Urinary bladder (tissue), 3 donors: ENCODE measurements at regions not wholly inside any gene's neighbourhood (a gene's known extent, or its start where the extent isn't known, plus 50 kb on each side); places are given as distances from the start of the nearest gene placed in this dataset.

Experiments used
- DNase-seq: peaks from one replicate; pipeline ENCODE4 v3.0.0-alpha.2; 2015; ENCODE audit errors: extremely low spot score
- H3K27ac ChIP-seq: one replicate; pipeline ENCODE4 v1.5.1; 2013; ENCODE audit warnings: low read depth, mild to moderate bottlenecking, moderate library complexity
- H3K36me3 ChIP-seq: one replicate; pipeline ENCODE4 v1.6.1; 2013; ENCODE audit warnings: mild to moderate bottlenecking, moderate library complexity; ENCODE audit not compliant: insufficient read depth
- H3K4me1 ChIP-seq: one replicate; pipeline ENCODE4 v1.6.1; 2013; ENCODE audit warnings: mild to moderate bottlenecking, moderate library complexity; ENCODE audit not compliant: insufficient read depth
- H3K4me3 ChIP-seq: one replicate; pipeline ENCODE4 v1.5.1; 2013; ENCODE audit warnings: low read depth, low read length
- WGBS: extraction: QIAGEN DNeasy Blood & Tissue Kit; methylation state at CpG from one replicate; pipeline ENCODE4 v1.1.7; 2013; 5-methylcytosine and 5-hydroxymethylcytosine counted together
- donor health status: healthy with polysubstance abuse.
- donor health status: healthy.

- H3K4me1 ChIP-seq: no peaks in the 10 kb centered on the region
- H3K36me3 ChIP-seq: no peaks in the 10 kb centered on the region
- H3K27ac ChIP-seq: no peak overlapping the region
- no peak overlapping the region for H3K4me3 ChIP-seq
- no peak for DNase-seq
- 75% methylated on average over 6 of the region's 6 CpGs for WGBS
Measured at GRCh38 chr20:53878262-53879047, 191.9 kb downstream of the BCAS1 start.

DNA sequence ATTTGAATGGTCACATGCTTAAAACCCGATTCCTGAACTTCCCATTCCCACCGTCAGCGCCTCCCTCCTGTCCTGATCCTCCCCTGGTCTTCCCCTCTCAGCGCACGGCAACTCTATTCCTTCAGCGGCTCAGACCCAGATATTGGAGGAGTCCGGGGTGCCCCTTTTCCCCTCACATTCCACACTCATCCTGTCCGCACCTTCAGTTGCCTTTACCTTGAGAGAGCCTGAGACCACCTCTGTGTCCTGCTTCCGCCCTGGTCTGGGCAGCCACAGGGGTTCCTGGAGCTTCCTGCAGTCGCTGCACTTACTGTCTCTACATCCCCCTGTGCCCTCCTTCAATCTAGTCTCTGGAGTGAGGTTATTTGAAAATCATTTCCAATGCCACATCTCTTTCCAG lies 193.4 kb downstream of the BCAS1 start:
- Histone ChIP-seq H3K36me3 (no peaks in the 10 kb centered on the region), H3K4me3 (no peak overlapping the region), H3K27ac (no peak overlapping the region), H3K4me1 (no peaks in the 10 kb centered on the region)
- 91% methylated on average over 10 of the region's 10 CpGs for WGBS
- no peak for DNase-seq

DNA sequence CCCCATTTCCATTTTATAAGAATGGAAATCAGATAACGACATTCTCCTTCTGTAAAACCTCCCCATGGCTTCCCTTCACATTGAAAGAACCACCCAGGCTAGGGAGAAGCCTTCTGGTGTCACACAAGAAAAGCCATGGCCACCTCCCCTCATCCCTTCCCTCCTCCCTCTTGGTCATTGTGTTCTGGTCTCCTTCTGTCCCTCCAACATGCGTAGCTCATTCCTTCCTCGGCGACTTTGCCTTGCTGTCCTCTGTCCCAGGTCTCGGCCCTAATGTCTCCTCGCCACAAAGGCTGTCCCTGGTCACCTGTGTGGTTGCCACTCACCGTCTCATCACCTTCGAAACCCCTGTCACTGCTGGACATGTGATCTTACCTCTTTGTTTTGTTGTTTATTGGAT lies 193.9 kb downstream of the BCAS1 start:
- no peaks in the 10 kb centered on the region for H3K36me3 ChIP-seq
- H3K4me3 ChIP-seq: no peak overlapping the region
- H3K27ac ChIP-seq: no peak overlapping the region
- DNase-seq: no peak
- WGBS: 96% methylated on average over 8 of the region's 8 CpGs
- H3K4me1 ChIP-seq: no peaks in the 10 kb centered on the region

DNA sequence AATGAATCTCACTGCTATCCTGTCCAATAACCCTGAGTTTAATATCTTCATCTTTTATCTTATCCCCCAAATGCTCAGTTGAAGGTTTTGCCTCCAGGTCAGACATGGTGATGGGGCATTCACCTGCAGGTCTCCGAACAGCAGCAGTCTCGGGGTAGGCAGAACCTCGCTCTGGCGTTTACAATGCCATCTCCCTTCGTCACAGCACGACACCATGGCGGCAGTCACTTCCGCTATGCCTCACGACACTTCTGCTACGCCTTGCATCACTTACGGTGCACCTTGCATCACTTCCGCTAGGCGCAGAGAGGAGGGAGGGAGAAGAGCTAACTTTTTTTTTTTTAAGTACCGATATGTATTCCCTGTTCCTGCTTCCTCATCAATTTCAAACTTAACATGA lies 194.9 kb downstream of the BCAS1 start:
- Histone ChIP-seq H3K36me3 (no peaks in the 10 kb centered on the region), H3K4me1 (no peaks in the 10 kb centered on the region), H3K27ac (no peak overlapping the region), H3K4me3 (no peak overlapping the region)
- 97% methylated on average over 14 of the region's 14 CpGs for WGBS
- no peak for DNase-seq

- 94% methylated on average over 1 of the region's 1 CpG for WGBS
Measured at GRCh38 chr20:53874706-53875105, 195.7 kb downstream of the BCAS1 start.

DNA sequence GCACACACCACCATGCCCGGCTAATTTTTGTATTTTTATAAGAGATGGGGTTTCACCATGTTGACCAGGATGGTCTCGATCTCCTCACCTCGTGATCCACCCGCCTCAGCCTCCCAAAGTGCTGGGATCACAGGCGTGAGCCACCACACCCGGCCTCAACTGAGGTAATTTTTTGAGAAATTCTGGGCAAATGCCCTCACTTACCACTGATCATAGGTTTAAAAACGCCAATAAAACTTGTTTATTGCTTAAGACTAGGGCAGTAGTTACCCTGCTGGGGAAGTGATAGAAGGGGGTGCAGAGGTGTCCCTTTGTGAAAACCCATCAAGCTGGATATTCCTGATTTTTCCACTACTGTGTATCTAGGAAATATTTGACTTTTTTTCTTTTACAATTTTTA lies 196.3 kb downstream of the BCAS1 start:
- no peaks in the 10 kb centered on the region for H3K36me3 ChIP-seq
- H3K27ac ChIP-seq: no peak overlapping the region
- DNase-seq: no peak
- no peaks in the 10 kb centered on the region for H3K4me1 ChIP-seq
- WGBS: 97% methylated on average over 7 of the region's 7 CpGs
- no peak overlapping the region for H3K4me3 ChIP-seq

More at GRCh38 chr20:53874706-53875105, 195.7 kb downstream of the BCAS1 start:
- Histone ChIP-seq H3K4me3 (no peak overlapping the region), H3K4me1 (no peaks in the 10 kb centered on the region), H3K36me3 (no peaks in the 10 kb centered on the region), H3K27ac (no peak overlapping the region)
- no peak for DNase-seq

GRCh38 chr20:53873230-53873604 lies 197.2 kb downstream of the BCAS1 start:
- no peaks in the 10 kb centered on the region for H3K4me1 ChIP-seq
- DNase-seq: no peak
- no peak overlapping the region for H3K4me3 ChIP-seq
- 76% methylated on average over 2 of the region's 2 CpGs for WGBS
- no peak overlapping the region for H3K27ac ChIP-seq
- H3K36me3 ChIP-seq: no peaks in the 10 kb centered on the region

GRCh38 chr20:53872561-53873229 lies 197.7 kb downstream of the BCAS1 start:
- Histone ChIP-seq H3K4me3 (no peak overlapping the region), H3K4me1 (no peaks in the 10 kb centered on the region), H3K27ac (no peak overlapping the region), H3K36me3 (no peaks in the 10 kb centered on the region)
- DNase-seq: no peak
- WGBS: 31% methylated on average over 10 of the region's 10 CpGs

DNA sequence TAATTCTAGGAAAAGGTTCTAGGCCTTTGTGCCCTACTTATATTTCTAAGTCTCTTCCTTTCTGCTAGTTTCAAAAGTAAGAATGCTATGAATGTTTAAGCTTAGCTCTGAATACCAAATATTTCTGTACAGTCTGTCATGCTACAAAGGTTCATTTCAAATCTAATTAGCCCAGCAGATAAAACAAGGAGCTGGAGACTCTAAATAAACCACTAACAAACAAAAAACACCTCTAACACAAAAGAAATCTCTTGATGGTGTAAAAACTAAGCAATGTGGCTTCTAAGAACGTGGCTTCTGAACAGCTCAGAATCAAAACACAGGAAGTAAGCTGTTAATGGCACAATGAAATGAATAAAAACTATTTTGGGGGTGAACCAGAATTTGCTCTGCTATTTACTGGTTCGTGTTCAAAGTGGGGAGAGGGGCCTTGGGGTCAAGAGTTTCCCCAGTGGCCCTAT lies 198.3 kb downstream of the BCAS1 start:
- 35% methylated on average over 2 of the region's 2 CpGs for WGBS
- Histone ChIP-seq H3K4me1 (no peaks in the 10 kb centered on the region), H3K27ac (no peak overlapping the region), H3K36me3 (no peaks in the 10 kb centered on the region), H3K4me3 (no peak overlapping the region)
- no peak for DNase-seq

- DNase-seq: no peak
- H3K4me1 ChIP-seq: no peaks in the 10 kb centered on the region
- H3K27ac ChIP-seq: no peak overlapping the region
- no peak overlapping the region for H3K4me3 ChIP-seq
- WGBS: 83% methylated on average over 3 of the region's 3 CpGs
- no peaks in the 10 kb centered on the region for H3K36me3 ChIP-seq
Measured at GRCh38 chr20:53871541-53871940, 198.9 kb downstream of the BCAS1 start.

DNA sequence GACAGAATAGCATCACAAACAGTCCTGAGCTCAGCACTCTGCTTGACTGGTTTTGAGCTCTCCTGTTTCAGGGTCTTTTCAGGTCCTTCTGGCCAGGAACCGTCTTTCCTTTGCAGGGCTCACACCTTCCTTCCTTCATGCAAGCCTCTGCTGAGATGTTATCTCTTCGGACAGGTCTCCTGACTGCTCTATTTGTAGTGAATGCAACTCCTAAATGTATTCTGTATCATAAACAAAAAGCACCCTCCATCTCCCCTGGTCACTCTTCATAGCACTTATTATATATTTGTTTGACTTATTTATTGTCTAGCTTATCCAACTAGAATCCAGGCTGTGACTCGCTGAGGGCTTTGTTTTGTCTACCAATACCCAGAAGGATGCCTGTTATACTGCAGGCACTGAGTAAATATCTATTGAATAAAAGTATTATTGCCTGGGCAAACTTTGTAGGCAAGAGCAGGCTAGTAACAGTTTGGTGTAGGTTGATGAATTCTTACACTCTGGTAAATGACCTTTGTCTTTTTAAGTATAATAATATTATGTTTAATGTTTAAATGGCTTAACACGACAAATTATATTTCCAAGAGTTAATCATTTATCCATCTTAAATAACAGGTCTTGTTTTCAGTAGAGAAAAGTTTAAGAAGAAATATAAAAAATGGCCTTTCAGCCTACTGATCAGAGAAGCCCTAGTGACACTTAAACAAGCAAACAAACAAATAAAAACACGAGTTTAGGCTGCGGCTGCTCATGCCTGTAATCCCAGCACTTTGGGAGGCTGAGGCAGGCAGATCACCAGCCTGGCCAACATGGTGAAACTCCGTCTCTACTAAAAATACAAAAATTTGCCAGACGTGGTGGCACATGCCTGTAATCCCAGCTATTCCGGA lies 199.7 kb downstream of the BCAS1 start:
- DNase-seq: no peak
- peak overlapping the region; percentile 3 for H3K27ac ChIP-seq

GRCh38 chr20:53869466-53870258 lies 200.7 kb downstream of the BCAS1 start:
- 29% methylated on average over 8 of the region's 8 CpGs for WGBS
- peak overlapping the region; percentile 80 for H3K27ac ChIP-seq
- no peaks in the 10 kb centered on the region for H3K4me1 ChIP-seq
- H3K36me3 ChIP-seq: no peaks in the 10 kb centered on the region
- H3K4me3 ChIP-seq: no peak overlapping the region
- no peak for DNase-seq

More for the DNA sequence above, 199.7 kb downstream of the BCAS1 start:
- Histone ChIP-seq H3K36me3 (no peaks in the 10 kb centered on the region), H3K4me1 (no peaks in the 10 kb centered on the region), H3K4me3 (no peak overlapping the region)
- WGBS: 70% methylated on average over 9 of the region's 9 CpGs

GRCh38 chr20:53867741-53868351 lies 202.5 kb downstream of the BCAS1 start:
- DNase-seq: no peak
- H3K4me1 ChIP-seq: no peaks in the 10 kb centered on the region
- H3K36me3 ChIP-seq: no peaks in the 10 kb centered on the region
- WGBS: 74% methylated on average over 6 of the region's 6 CpGs
- no peak overlapping the region for H3K4me3 ChIP-seq
- peak overlapping the region; percentile 56 for H3K27ac ChIP-seq
